Natural killer cell (primary cell): ENCODE measurements at regions not wholly inside any gene's neighbourhood (a gene's known extent, or its start where the extent isn't known, plus 50 kb on each side); places are given as distances from the start of the nearest gene placed in this dataset.

Source experiments
- ATAC-seq, 3 donors: fragments of 150-1000 bp in 2 of 3; fragments of 200-7000 bp in 1 of 3; cut with Tn5 transposase; 1 replicate in 1 of 3; 2 replicates in 2 of 3; pipeline ENCODE4 v1.10.0; 2021; ENCODE audit warnings: mild to moderate bottlenecking in 2 of 3, moderate library complexity in 2 of 3
- DNase-seq, 2 donors: peaks; one replicate each; pipeline versions ENCODE4 v3.0.0 to v3.0.0-alpha.2; 2013 to 2021; ENCODE audit warnings: mixed read lengths in 1 of 2
- H3K27ac ChIP-seq: one replicate; pipeline ENCODE4 v1.5.1; 2013; ENCODE audit warnings: mild to moderate bottlenecking, low read length
- H3K27me3 ChIP-seq: one replicate; pipeline ENCODE4 v1.6.1; 2013; ENCODE audit warnings: low read length; ENCODE audit not compliant: control insufficient read depth, insufficient read depth
- H3K36me3 ChIP-seq: one replicate; pipeline ENCODE4 v1.6.1; 2013; ENCODE audit warnings: low read length; ENCODE audit not compliant: control insufficient read depth, insufficient read depth
- H3K4me1 ChIP-seq: one replicate; pipeline ENCODE4 v1.6.1; 2013; ENCODE audit warnings: low read length; ENCODE audit not compliant: control insufficient read depth, insufficient read depth
- H3K4me3 ChIP-seq: one replicate; pipeline ENCODE4 v1.5.1; 2013; ENCODE audit warnings: low read length
- H3K9me3 ChIP-seq: one replicate; pipeline ENCODE4 v1.6.1; 2013; ENCODE audit warnings: low read length; ENCODE audit not compliant: control insufficient read depth, insufficient read depth
- H3K27ac Mint-ChIP-seq, 2 donors: one replicate each; pipeline ENCODE4 v1.8.0; 2022; ENCODE audit warnings: mild to moderate bottlenecking in 2 of 2, mixed read lengths in 2 of 2, moderate library complexity in 1 of 2
- H3K27me3 Mint-ChIP-seq, 2 donors: one replicate each; pipeline ENCODE4 v1.8.0; 2022; ENCODE audit warnings: low read depth in 2 of 2, mixed read lengths in 2 of 2
- H3K36me3 Mint-ChIP-seq: one replicate; pipeline ENCODE4 v1.8.0; 2022; ENCODE audit warnings: mixed read lengths
- H3K4me1 Mint-ChIP-seq, 2 donors: one replicate each; pipeline ENCODE4 v1.8.0; 2022; ENCODE audit warnings: mixed read lengths in 2 of 2
- H3K4me3 Mint-ChIP-seq: one replicate; pipeline ENCODE4 v1.8.0; 2022; ENCODE audit warnings: mild to moderate bottlenecking, moderate library complexity, mixed read lengths
- H3K9me3 Mint-ChIP-seq, 2 donors: one replicate each; pipeline ENCODE4 v1.8.0; 2022; ENCODE audit warnings: mixed read lengths in 2 of 2
- CTCF ChIP-seq: fragments of 200-600 bp; IDR thresholded peaks from one replicate; pipeline ENCODE4 v1.8.0; 2022; ENCODE audit warnings: antibody characterized with exemption
- WGBS: methylation state at CpG from one replicate; pipeline ENCODE4 v1.1.7; 2013; ENCODE audit warnings: missing lambda C conversion rate; ENCODE audit not compliant: insufficient coverage; 5-methylcytosine and 5-hydroxymethylcytosine counted together
- intact Hi-C: fragments of 100-400 bp; cut with micrococcal nuclease; formaldehyde crosslinking; loops from one replicate; pipeline ENCODE4 v1.14.2; 2022

GRCh38 chr2:20138696-20139095 is 86.2 kb downstream of the SDC1 start:
- intact Hi-C loops: no loop called here
- Mint-ChIP-seq H3K4me3 (no peak overlapping the region), H3K4me1 (no peaks in the 10 kb centered on the region), H3K9me3 (no peaks in the 10 kb centered on the region), H3K27ac (no peak overlapping the region), H3K36me3 (no peaks in the 10 kb centered on the region), H3K27me3 (peaks cover 2 to 7% of the 10 kb centered on the region in 2 donors)
- TF ChIP-seq CTCF: no peak
- WGBS: 44% methylated on average over 6 of the region's 6 CpGs
- H3K9me3 ChIP-seq: no peaks in the 10 kb centered on the region
- H3K27ac ChIP-seq: no peak overlapping the region
- no peak for DNase-seq
- ATAC-seq: no peak
- H3K27me3 ChIP-seq: no peaks in the 10 kb centered on the region
- H3K4me1 ChIP-seq: no peaks in the 10 kb centered on the region
- no peak overlapping the region for H3K4me3 ChIP-seq
- no peaks in the 10 kb centered on the region for H3K36me3 ChIP-seq

GRCh38 chr2:20137884-20138283 is 86.5 kb upstream of the LAPTM4A start:
- peaks cover 0 to 9% of the 10 kb centered on the region in 2 donors for H3K27me3 Mint-ChIP-seq
- no peak for TF ChIP-seq CTCF
- H3K9me3 ChIP-seq: no peaks in the 10 kb centered on the region
- intact Hi-C loops: no loop called here
- no peaks in the 10 kb centered on the region for H3K4me1 Mint-ChIP-seq
- ATAC-seq: no peak
- no peak for DNase-seq
- no peak overlapping the region for H3K4me3 Mint-ChIP-seq
- H3K27ac ChIP-seq: no peak overlapping the region
- H3K27me3 ChIP-seq: no peaks in the 10 kb centered on the region
- H3K4me3 ChIP-seq: no peak overlapping the region
- no peaks in the 10 kb centered on the region for H3K36me3 Mint-ChIP-seq
- WGBS: 95% methylated on average over 8 of the region's 8 CpGs
- no peaks in the 10 kb centered on the region for H3K9me3 Mint-ChIP-seq
- no peaks in the 10 kb centered on the region for H3K4me1 ChIP-seq
- no peaks in the 10 kb centered on the region for H3K36me3 ChIP-seq
- H3K27ac Mint-ChIP-seq: no peak overlapping the region

- H3K36me3 Mint-ChIP-seq: no peaks in the 10 kb centered on the region
- H3K27ac Mint-ChIP-seq: no peak overlapping the region
- DNase-seq (no peak), ATAC-seq (no peak)
- Histone ChIP-seq H3K27ac (no peak overlapping the region), H3K4me1 (no peaks in the 10 kb centered on the region), H3K27me3 (no peaks in the 10 kb centered on the region), H3K4me3 (no peak overlapping the region), H3K9me3 (no peaks in the 10 kb centered on the region), H3K36me3 (no peaks in the 10 kb centered on the region)
- WGBS: 75% methylated on average over 10 of the region's 10 CpGs
- peaks cover 5 to 9% of the 10 kb centered on the region in 2 donors for H3K27me3 Mint-ChIP-seq
- intact Hi-C loops: no loop called here
- H3K4me3 Mint-ChIP-seq: no peak overlapping the region
- no peaks in the 10 kb centered on the region for H3K9me3 Mint-ChIP-seq
- TF ChIP-seq CTCF: no peak
- no peaks in the 10 kb centered on the region for H3K4me1 Mint-ChIP-seq
Observed at GRCh38 chr2:20137131-20137571, 85.7 kb upstream of the LAPTM4A start.

- no peaks in the 10 kb centered on the region for H3K27me3 ChIP-seq
- H3K4me1 ChIP-seq: no peaks in the 10 kb centered on the region
- no peaks in the 10 kb centered on the region for H3K36me3 Mint-ChIP-seq
- whole genome bisulfite sequencing: 80% methylated on average over 12 of the region's 12 CpGs
- intact Hi-C loops: no loop called here
- no peak for TF ChIP-seq CTCF
- H3K4me3 ChIP-seq: no peak overlapping the region
- no peaks in the 10 kb centered on the region for H3K9me3 ChIP-seq
- H3K36me3 ChIP-seq: no peaks in the 10 kb centered on the region
- no peak overlapping the region for H3K4me3 Mint-ChIP-seq
- no peak for ATAC-seq
- no peaks in the 10 kb centered on the region for H3K9me3 Mint-ChIP-seq
- H3K4me1 Mint-ChIP-seq: no peaks in the 10 kb centered on the region
- DNase-seq: no peak
- H3K27me3 Mint-ChIP-seq: peaks cover 6 to 9% of the 10 kb centered on the region in 2 donors
- no peak overlapping the region for H3K27ac Mint-ChIP-seq
- no peak overlapping the region for H3K27ac ChIP-seq
Observed at GRCh38 chr2:20136149-20136548, 84.7 kb upstream of the LAPTM4A start.
